ENCODE measurements at regions not wholly inside any gene's neighbourhood (a gene's known extent, or its start where the extent isn't known, plus 50 kb on each side); places are given as distances from the start of the nearest gene placed in this dataset.
"Not testable (repeated sequence)": the region's sequence is repeated elsewhere in the genome, so short reads cannot be mapped to it uniquely, and the experiment has no call there.

GRCh38 chr3:64796607-64797399 is 109.0 kb upstream of the ADAMTS9 start:
- Histone ChIP-seq H3K27me3 (no peaks in the 10 kb centered on the region), H3K9me3 (no peaks in the 10 kb centered on the region), H3K4me1 (ENCODE audit: control insufficient read depth in 1 of 2, insufficient read depth in 1 of 2, low read depth in 1 of 2, low read length in 1 of 2) (peaks cover 12 to 27% of the 10 kb centered on the region in 2 experiments), H3K27ac (peak overlapping the region; percentile 75), H3K4me3 (ENCODE audit: low read depth in 1 of 2, low read length in 1 of 2) (no peak overlapping the region), H3K36me3 (no peaks in the 10 kb centered on the region)
- TF ChIP-seq CTCF (IDR thresholded peaks at IDR 0.05) = no peak

- Histone ChIP-seq H3K27ac (no peak overlapping the region), H3K4me1 (ENCODE audit: control insufficient read depth in 1 of 2, insufficient read depth in 1 of 2, low read depth in 1 of 2, low read length in 1 of 2) (peaks cover 10 to 18% of the 10 kb centered on the region in 2 experiments), H3K9me3 (no peaks in the 10 kb centered on the region), H3K36me3 (no peaks in the 10 kb centered on the region), H3K4me3 (ENCODE audit: low read depth in 1 of 2, low read length in 1 of 2) (no peak overlapping the region), H3K27me3 (no peaks in the 10 kb centered on the region)
- TF ChIP-seq CTCF (IDR thresholded peaks at IDR 0.05) = no peak
Measured at GRCh38 chr3:64792445-64792844, 104.6 kb upstream of the ADAMTS9 start.

- Histone ChIP-seq H3K36me3 (no peaks in the 10 kb centered on the region), H3K27ac (no peak overlapping the region), H3K27me3 (no peaks in the 10 kb centered on the region), H3K4me1 (ENCODE audit: control insufficient read depth in 1 of 2, insufficient read depth in 1 of 2, low read depth in 1 of 2, low read length in 1 of 2) (no peaks in the 10 kb centered on the region), H3K4me3 (ENCODE audit: low read depth in 1 of 2, low read length in 1 of 2) (no peak overlapping the region), H3K9me3 (no peaks in the 10 kb centered on the region)
- TF ChIP-seq CTCF (IDR thresholded peaks at IDR 0.05) = no peak
Measured at GRCh38 chr3:64789111-64789510, 101.3 kb upstream of the ADAMTS9 start.

GRCh38 chr3:64783200-64783599 is 95.4 kb upstream of the ADAMTS9 start:
- no peak overlapping the region for H3K4me3 ChIP-seq (ENCODE audit: low read depth in 1 of 2, low read length in 1 of 2)
- no peak overlapping the region for H3K27ac ChIP-seq
- H3K4me1 ChIP-seq (ENCODE audit: control insufficient read depth in 1 of 2, insufficient read depth in 1 of 2, low read depth in 1 of 2, low read length in 1 of 2) = no peaks in the 10 kb centered on the region
- no peaks in the 10 kb centered on the region for H3K9me3 ChIP-seq
- no peaks in the 10 kb centered on the region for H3K27me3 ChIP-seq
- no peak for TF ChIP-seq CTCF (IDR thresholded peaks at IDR 0.05)
- H3K36me3 ChIP-seq = no peaks in the 10 kb centered on the region

- not testable (repeated sequence) for H3K27ac ChIP-seq; H3K4me3 ChIP-seq (ENCODE audit: low read depth in 1 of 2, low read length in 1 of 2); H3K9me3 ChIP-seq; H3K4me1 ChIP-seq (ENCODE audit: control insufficient read depth in 1 of 2, insufficient read depth in 1 of 2, low read depth in 1 of 2, low read length in 1 of 2); H3K36me3 ChIP-seq; H3K27me3 ChIP-seq
Measured at GRCh38 chr3:64780923-64781322, 93.1 kb upstream of the ADAMTS9 start.

GRCh38 chr3:64773137-64773536 is 85.3 kb upstream of the ADAMTS9 start:
- no peaks in the 10 kb centered on the region for H3K9me3 ChIP-seq
- H3K27me3 ChIP-seq = no peaks in the 10 kb centered on the region
- H3K4me3 ChIP-seq (ENCODE audit: low read depth in 1 of 2, low read length in 1 of 2) = no peak overlapping the region
- H3K27ac ChIP-seq = no peak overlapping the region
- TF ChIP-seq CTCF (IDR thresholded peaks at IDR 0.05) = no peak
- no peaks in the 10 kb centered on the region for H3K36me3 ChIP-seq
- no peaks in the 10 kb centered on the region for H3K4me1 ChIP-seq (ENCODE audit: control insufficient read depth in 1 of 2, insufficient read depth in 1 of 2, low read depth in 1 of 2, low read length in 1 of 2)

All from neutrophil (primary cell).